Gastroesophageal sphincter (tissue), 3 donors: ENCODE measurements at regions not wholly inside any gene's neighbourhood (a gene's known extent, or its start where the extent isn't known, plus 50 kb on each side); places are given as distances from the start of the nearest gene placed in this dataset.

Source experiments
- EP300 ChIP-seq: sonication (generic); formaldehyde crosslinking; IDR thresholded peaks from one replicate; pipeline ENCODE4 v1.6.1; 2017; ENCODE audit warnings: antibody characterized with exemption, mild to moderate bottlenecking
- POLR2A ChIP-seq, 2 donors: fragments of 450-650 bp; IDR thresholded peaks; one replicate each; pipeline ENCODE4 v1.6.1; 2017; ENCODE audit warnings: antibody characterized with exemption in 2 of 2, mild to moderate bottlenecking in 2 of 2, moderate library complexity in 1 of 2
- POLR2AphosphoS5 ChIP-seq: sonication (generic); formaldehyde crosslinking; IDR thresholded peaks from one replicate; pipeline ENCODE4 v1.6.1; 2017; ENCODE audit warnings: antibody characterized with exemption
- TF ChIP-seq, protein P1 (sequence below), 4 experiments: fragments of 200-600 bp in 2 of 4; fragments of 450-650 bp in 2 of 4; sonication (generic) in 1 of 4; IDR thresholded peaks; one replicate each; pipeline ENCODE4 v1.5.1; 2017 to 2019; ENCODE audit warnings: antibody characterized with exemption in 4 of 4, mild to moderate bottlenecking in 2 of 4, moderate library complexity in 2 of 4

GRCh38 chr2:21866316-21866715, 742.5 kb downstream of the TDRD15 start:
- TF ChIP-seq, protein P1, sequence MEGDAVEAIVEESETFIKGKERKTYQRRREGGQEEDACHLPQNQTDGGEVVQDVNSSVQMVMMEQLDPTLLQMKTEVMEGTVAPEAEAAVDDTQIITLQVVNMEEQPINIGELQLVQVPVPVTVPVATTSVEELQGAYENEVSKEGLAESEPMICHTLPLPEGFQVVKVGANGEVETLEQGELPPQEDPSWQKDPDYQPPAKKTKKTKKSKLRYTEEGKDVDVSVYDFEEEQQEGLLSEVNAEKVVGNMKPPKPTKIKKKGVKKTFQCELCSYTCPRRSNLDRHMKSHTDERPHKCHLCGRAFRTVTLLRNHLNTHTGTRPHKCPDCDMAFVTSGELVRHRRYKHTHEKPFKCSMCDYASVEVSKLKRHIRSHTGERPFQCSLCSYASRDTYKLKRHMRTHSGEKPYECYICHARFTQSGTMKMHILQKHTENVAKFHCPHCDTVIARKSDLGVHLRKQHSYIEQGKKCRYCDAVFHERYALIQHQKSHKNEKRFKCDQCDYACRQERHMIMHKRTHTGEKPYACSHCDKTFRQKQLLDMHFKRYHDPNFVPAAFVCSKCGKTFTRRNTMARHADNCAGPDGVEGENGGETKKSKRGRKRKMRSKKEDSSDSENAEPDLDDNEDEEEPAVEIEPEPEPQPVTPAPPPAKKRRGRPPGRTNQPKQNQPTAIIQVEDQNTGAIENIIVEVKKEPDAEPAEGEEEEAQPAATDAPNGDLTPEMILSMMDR (IDR thresholded peaks at IDR 0.05) = no peak
- no peak for TF ChIP-seq POLR2A (IDR thresholded peaks at IDR 0.05)
- no peak for TF ChIP-seq POLR2AphosphoS5
- TF ChIP-seq EP300 = no peak
